ENCODE measurements at regions not wholly inside any gene's neighbourhood (a gene's known extent, or its start where the extent isn't known, plus 50 kb on each side); places are given as distances from the start of the nearest gene placed in this dataset.

DNA sequence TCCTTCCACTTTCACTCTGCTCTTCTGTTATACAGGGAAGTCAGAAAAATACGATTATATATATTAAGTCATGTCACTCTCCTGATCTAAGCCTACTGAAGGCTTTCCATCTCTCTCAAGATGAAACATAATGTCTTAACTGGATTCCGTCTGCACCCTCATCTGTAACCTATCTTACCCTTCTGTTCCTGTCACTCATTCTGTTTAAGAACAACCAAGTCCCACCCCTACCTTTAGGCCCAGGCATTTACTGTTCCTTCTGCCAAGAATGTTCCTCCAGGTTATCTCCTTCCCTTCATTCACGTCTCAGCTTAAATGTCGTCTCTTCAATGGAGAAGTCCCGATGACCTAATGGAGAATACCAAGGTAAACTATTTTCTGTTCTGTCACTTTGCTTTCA is 1802.4 kb downstream of the MRPL39 start:
- H3K27me3 ChIP-seq: no peaks in the 10 kb centered on the region
- 45% methylated on average over 5 of the region's 5 CpGs for WGBS (ENCODE audit: insufficient coverage, low coverage, low lambda C conversion rate, missing lambda C conversion rate)

DNA sequence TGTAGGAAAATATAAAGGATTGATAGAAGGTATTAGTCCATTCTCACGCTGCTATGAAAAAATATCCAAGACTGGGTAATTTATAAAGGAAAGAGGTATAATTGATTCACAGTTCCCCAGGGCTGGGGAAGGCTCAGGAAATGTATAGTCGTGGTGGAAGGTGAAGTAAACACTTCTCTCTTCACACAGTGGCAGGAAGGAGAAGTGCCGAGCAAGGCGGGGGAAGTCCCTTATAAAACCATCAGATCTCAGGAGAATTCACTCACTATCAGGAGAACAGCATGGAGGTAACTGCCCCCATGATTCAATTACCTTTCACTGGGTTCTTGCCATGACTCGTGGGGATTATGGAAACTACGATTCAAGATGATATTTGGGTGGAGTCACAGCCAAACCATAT is 1806.0 kb downstream of the MRPL39 start:
- Histone ChIP-seq H3K9me3 (no peaks in the 10 kb centered on the region), H3K27me3 (no peaks in the 10 kb centered on the region), H3K27ac (no peak overlapping the region), H3K36me3 (no peaks in the 10 kb centered on the region), H3K4me3 (no peak overlapping the region), H3K4me1 (no peaks in the 10 kb centered on the region)
- ATAC-seq (no peak), DNase-seq (no peak)
- 51% methylated on average over 6 of the region's 6 CpGs for WGBS (ENCODE audit: insufficient coverage, low coverage, low lambda C conversion rate, missing lambda C conversion rate)
- TF ChIP-seq, protein P1, sequence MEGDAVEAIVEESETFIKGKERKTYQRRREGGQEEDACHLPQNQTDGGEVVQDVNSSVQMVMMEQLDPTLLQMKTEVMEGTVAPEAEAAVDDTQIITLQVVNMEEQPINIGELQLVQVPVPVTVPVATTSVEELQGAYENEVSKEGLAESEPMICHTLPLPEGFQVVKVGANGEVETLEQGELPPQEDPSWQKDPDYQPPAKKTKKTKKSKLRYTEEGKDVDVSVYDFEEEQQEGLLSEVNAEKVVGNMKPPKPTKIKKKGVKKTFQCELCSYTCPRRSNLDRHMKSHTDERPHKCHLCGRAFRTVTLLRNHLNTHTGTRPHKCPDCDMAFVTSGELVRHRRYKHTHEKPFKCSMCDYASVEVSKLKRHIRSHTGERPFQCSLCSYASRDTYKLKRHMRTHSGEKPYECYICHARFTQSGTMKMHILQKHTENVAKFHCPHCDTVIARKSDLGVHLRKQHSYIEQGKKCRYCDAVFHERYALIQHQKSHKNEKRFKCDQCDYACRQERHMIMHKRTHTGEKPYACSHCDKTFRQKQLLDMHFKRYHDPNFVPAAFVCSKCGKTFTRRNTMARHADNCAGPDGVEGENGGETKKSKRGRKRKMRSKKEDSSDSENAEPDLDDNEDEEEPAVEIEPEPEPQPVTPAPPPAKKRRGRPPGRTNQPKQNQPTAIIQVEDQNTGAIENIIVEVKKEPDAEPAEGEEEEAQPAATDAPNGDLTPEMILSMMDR (IDR thresholded peaks at IDR 0.05): no peak
- TF ChIP-seq POLR2A (IDR thresholded peaks at IDR 0.05): no peak
- intact Hi-C loops (cut with DNase I): no loop called here

More for the DNA sequence above, 1802.4 kb downstream of the MRPL39 start:
- TF ChIP-seq, protein P1 (IDR thresholded peaks at IDR 0.05): no peak
- TF ChIP-seq POLR2A (IDR thresholded peaks at IDR 0.05): no peak
- no peaks in the 10 kb centered on the region for H3K36me3 ChIP-seq
- no peak overlapping the region for H3K27ac ChIP-seq
- H3K4me1 ChIP-seq: no peaks in the 10 kb centered on the region
- no peaks in the 10 kb centered on the region for H3K9me3 ChIP-seq
- intact Hi-C loops (cut with DNase I): no loop called here
- ATAC-seq (no peak), DNase-seq (no peak)
- no peak overlapping the region for H3K4me3 ChIP-seq

DNA sequence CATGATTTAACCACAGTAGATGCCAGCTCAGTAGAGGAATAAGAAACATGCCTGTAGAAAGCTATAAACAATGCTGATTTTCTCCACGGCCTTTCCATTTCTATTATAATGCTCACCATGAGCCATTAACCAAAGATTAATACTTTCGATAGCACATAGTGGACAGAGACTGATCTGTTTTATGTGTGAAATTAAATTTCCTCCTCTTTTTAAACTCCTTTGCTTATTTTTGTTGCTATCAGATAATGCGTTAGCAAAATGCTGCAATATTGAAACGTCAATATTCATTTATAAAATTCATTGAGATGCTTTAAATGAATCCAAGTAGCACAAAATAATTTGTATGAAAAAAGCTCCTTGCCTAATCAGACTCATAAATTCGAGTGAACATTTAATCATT is 1807.9 kb downstream of the MRPL39 start:
- intact Hi-C loops (cut with DNase I): no loop called here
- no peak for ATAC-seq
- 51% methylated on average over 5 of the region's 5 CpGs for WGBS (ENCODE audit: insufficient coverage, low coverage, low lambda C conversion rate, missing lambda C conversion rate)

DNA sequence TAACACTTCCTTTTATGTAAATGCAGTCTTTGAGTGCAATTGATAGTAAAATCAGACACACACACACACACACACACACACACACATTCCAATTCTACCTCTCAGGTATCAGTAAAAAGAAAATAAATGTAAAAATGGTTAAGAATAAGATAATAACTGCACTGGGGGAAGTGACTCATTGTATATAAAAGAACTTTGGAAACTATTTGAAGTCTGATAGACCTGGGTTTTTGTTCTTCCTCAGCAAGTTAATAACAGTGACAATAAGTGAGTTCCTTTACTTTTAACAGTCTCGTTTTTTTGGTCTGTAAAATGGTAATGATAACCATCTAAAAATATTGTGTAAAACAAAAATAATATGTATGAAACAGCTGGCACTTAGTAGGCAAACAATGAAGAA is 1815.0 kb downstream of the MRPL39 start:
- no peak for DNase-seq
- no peak for TF ChIP-seq POLR2A (IDR thresholded peaks at IDR 0.05)
- TF ChIP-seq, protein P1 (IDR thresholded peaks at IDR 0.05): no peak
- Histone ChIP-seq H3K27me3 (no peaks in the 10 kb centered on the region), H3K27ac (no peak overlapping the region), H3K4me3 (no peak overlapping the region), H3K9me3 (no peaks in the 10 kb centered on the region), H3K4me1 (no peaks in the 10 kb centered on the region), H3K36me3 (no peaks in the 10 kb centered on the region)
- ATAC-seq: no peak
- intact Hi-C loops (cut with DNase I): no loop called here
- 9% methylated on average over 1 of the region's 1 CpG for WGBS (ENCODE audit: insufficient coverage, low coverage, low lambda C conversion rate, missing lambda C conversion rate)

More for the DNA sequence above, 1807.9 kb downstream of the MRPL39 start:
- H3K9me3 ChIP-seq: no peaks in the 10 kb centered on the region
- DNase-seq: no peak
- no peak overlapping the region for H3K4me3 ChIP-seq
- TF ChIP-seq POLR2A (IDR thresholded peaks at IDR 0.05): no peak
- TF ChIP-seq, protein P1 (IDR thresholded peaks at IDR 0.05): no peak
- no peaks in the 10 kb centered on the region for H3K36me3 ChIP-seq
- no peaks in the 10 kb centered on the region for H3K4me1 ChIP-seq
- H3K27me3 ChIP-seq: no peaks in the 10 kb centered on the region
- no peak overlapping the region for H3K27ac ChIP-seq

DNA sequence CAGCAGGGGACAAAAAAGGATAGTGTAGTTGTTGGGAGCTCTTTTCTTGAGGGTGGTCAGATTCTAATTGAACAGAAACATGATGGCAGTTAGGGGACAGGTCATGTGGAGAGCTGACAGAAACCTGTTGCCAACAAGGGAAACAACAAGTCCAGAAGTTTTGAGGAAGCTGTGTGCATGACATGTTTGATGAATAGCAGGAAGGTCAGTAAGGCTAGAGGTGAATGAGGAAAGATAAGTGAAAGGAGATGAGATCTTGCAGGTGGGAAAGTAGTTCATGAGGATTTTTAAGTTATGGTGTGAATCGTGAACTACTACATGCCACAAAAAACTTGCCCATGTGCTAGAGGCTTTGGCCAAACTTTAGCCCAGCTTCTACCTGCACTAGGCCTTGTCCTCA is 1817.4 kb downstream of the MRPL39 start:
- Histone ChIP-seq H3K4me3 (no peak overlapping the region), H3K9me3 (no peaks in the 10 kb centered on the region), H3K36me3 (no peaks in the 10 kb centered on the region), H3K27ac (no peak overlapping the region), H3K4me1 (no peaks in the 10 kb centered on the region), H3K27me3 (no peaks in the 10 kb centered on the region)
- intact Hi-C loops (cut with DNase I): no loop called here
- TF ChIP-seq POLR2A (IDR thresholded peaks at IDR 0.05): no peak
- TF ChIP-seq, protein P1 (IDR thresholded peaks at IDR 0.05): no peak
- ATAC-seq (no peak), DNase-seq (no peak)
- 60% methylated on average over 1 of the region's 1 CpG for WGBS (ENCODE audit: insufficient coverage, low coverage, low lambda C conversion rate, missing lambda C conversion rate)
